GM18508 (cell line): ENCODE measurements at regions not wholly inside any gene's neighbourhood (a gene's known extent, or its start where the extent isn't known, plus 50 kb on each side); places are given as distances from the start of the nearest gene placed in this dataset.

Source experiments
- ATAC-seq: cut with Tn5 transposase; IDR thresholded peaks from one replicate; pipeline ENCODE4 v1.9.1; 2021; ENCODE audit warnings: moderate number of reproducible peaks; ENCODE audit not compliant: insufficient read depth, unreplicated experiment

- ATAC-seq: no peak
Measured at GRCh38 chr4:100086766-100087431, 103.4 kb downstream of the DDIT4L start.

DNA sequence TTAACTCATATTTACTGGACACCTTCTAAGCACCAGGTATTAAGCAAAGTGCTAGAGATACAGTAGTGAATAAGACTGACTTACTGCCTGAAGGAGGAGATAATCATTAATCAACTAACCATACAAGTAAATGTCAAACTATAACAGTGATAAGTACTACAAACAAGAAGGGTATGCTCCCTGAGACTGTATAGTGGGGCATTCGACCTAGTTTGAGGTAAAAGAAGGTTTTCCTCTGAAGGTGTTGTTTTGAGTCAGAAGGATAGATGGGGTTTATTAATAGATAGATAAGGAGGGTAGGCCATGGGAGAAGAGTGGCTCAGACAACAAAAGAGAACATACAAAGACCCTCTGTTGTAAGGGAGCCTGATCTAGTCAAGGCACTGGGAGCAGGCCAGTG lies 105.4 kb downstream of the DDIT4L start:
- no peak for ATAC-seq

GRCh38 chr4:100083289-100083688 lies 107.0 kb downstream of the DDIT4L start:
- peak; percentile 33 for ATAC-seq

DNA sequence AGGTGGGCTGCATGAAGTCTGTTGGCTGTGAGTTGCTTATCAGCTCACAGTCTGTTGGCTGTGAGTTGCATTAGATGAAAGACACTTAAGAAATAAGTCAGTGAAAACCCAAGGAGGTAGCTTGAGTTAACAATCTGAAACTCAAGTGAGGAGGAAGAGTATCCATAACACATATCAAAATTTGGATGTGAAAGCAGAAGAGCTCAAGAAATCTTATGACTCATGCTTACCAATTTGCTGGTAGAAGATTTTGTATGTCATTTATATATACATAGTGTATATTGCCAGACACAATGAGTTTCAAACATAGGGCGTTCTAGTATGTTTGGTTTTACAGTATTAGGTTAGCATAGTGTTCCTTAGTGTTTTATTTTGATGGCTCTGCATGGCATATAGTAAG lies 107.4 kb downstream of the DDIT4L start:
- ATAC-seq: peak; percentile 41

DNA sequence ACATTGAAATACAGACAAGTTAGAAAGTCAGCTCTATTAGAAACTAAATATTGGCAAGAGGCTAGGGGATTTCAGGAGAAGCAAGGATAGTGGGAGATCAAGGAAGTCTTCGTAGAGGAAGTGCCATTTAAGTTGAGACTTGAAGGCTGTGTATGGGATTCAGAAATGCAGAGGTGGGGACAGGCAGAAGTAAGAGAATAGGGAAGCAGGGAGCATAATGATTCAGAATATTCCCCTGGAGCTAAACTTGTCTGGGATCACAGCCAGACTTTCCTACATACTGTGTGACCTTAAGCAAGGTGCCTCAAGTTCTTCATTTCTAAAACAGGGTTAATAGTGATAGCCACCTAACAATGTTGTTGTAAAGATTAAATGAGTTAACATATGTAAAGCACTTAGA lies 108.8 kb downstream of the DDIT4L start:
- no peak for ATAC-seq

GRCh38 chr4:100079264-100079663 lies 111.0 kb downstream of the DDIT4L start:
- ATAC-seq: no peak

DNA sequence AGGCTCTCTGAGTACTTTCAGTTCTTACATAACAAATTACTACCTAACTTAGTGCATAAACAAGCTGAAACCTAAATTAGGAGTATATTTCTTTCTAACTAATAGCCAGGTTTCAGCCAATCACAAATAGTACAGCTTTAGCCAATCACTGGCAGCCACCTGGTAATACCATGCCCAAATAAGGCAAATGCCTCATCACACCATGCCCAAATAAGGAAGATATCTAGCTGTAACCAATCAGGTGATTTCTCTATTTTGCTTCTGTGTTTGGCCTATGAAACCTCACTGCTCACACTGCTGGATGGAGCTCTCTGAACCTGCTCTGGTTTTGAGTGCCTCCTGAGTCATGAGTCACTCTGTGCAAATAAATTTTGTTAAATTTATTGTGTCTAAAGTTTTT lies 113.5 kb downstream of the DDIT4L start:
- no peak for ATAC-seq

DNA sequence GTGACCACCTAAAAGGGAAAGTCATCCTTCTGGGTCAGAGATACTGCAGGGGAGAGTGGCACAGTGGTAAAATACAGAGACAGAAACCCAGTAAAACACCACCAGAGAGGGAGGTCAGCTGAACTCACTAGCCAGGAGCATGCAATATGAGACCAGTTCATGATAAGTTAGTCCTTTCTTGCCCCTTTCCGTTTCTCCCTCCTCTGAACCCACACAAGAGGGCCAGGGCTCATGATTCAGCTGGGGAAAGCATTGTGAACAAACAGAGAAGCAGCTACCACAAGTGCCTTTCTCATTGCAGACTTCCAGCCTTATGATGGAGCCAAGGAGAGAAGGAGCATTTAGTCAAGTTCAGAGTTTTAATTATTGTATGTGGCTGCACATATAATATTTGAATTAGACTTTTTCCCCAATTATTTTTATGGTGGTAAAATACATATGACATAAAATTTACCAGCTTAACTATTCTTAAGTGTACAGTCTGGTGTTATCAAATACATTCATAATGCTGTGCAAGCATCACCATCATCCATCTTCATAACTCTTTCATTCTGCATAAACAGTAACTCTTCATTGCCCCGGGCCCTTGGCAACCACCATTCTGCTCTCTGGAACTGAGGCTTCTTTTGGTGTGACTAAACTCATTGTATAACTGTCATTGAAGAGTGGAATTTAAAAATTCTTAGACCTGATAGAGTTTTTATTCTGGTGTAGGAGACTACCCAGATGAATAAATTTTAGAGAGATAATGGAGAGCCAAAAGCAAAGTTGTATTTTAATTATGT lies 114.6 kb downstream of the DDIT4L start:
- ATAC-seq: no peak

- ATAC-seq: no peak
Measured at GRCh38 chr4:100075056-100075455, 115.2 kb downstream of the DDIT4L start.

DNA sequence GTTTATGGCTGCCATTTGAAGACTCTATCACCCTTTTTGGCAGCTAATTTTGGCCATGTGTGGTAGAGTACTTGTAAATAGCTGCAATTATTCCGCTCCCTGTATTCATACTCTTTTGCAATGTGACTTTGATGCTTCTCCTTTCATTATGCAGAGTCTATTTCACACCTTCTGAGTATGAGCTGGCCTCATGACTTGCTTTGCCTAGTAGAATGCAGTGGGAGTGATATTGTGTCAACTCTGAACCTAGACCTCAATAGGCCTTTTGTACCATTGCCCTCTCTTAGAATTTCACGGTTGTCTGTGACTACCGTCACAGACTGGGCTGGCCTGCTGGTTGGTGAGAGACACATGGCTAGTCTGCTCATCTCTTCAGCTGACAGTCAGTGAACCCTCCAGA lies 118.8 kb downstream of the DDIT4L start:
- ATAC-seq: no peak

GRCh38 chr4:100070868-100071267 lies 119.4 kb downstream of the DDIT4L start:
- ATAC-seq: no peak

GRCh38 chr4:100069207-100069606 lies 119.1 kb upstream of the H2AZ1 start:
- no peak for ATAC-seq

GRCh38 chr4:100067255-100067654 lies 117.2 kb upstream of the H2AZ1 start:
- ATAC-seq: no peak

DNA sequence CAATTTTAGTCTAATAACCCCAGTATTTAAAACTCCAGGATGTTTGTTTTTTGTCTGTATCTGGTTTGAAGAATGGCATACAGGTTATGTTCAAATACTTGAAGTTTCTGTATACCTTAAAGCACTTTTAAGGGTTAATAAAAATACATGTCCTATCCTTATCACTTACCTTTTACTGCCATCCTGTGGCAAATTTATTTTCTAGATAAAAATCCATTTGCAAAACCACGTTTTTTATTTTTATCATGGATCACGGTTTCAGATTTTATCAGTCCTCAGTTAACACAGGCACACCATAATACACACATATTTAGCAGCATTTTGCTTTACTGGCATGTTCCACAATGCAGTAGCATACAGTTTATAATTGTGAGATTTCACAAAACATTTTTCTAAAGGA lies 113.3 kb upstream of the H2AZ1 start:
- ATAC-seq: no peak

DNA sequence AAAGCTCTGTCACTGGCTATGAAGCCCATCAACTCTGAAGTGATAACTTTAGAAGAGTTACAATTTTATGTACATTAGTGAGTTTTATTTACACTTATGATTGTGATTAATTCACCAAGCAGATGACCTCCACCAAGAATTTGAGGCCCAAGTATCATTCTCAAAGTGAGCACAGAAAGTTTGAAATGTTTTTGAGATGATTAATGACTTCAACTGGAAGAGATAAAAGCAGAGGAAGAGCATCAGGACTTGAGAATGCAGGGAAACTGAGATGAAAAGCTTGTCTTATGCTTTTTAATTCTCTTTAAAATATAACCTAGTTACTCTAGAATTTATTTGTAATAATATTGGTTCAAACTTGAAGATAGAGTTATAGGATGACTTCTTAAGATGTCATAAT lies 112.8 kb upstream of the H2AZ1 start:
- no peak for ATAC-seq

- ATAC-seq: no peak
Measured at GRCh38 chr4:100061835-100062234, 111.8 kb upstream of the H2AZ1 start.

DNA sequence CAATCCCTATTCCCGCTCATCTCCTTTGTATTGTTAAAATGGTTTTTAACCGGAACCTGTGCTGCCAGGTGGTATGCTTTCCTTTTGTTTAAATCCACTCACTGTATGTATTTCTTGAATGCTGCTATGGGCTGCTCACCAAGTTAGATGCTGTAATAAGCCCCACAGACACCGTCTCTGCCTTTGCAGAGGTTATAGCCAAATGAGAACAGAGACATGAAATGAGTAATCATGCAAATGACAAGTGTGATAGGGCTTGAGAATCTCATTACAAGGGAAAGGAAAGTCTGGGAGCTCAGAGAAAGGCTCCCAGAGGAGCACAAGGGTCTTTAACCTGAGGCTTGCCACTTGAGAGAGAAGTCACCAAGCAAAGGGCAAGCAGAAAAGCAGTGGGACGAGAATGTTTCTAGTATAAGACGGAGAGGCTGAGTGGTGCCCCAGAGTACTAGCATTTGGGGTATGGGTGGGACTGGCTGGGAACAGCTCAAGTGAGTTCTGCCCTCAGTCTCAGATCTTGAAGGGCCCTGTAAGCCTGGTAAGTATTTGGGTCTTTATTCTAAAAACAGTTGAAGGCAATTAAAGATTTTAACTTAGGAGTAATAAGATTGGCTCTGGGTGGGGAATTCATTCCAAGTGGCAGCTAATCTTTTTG lies 110.8 kb upstream of the H2AZ1 start:
- ATAC-seq: peak; percentile 51

- no peak for ATAC-seq
Measured at GRCh38 chr4:100059467-100059866, 109.4 kb upstream of the H2AZ1 start.

GRCh38 chr4:100056701-100057100 lies 106.6 kb upstream of the H2AZ1 start:
- ATAC-seq: no peak

- ATAC-seq: no peak
Measured at GRCh38 chr4:100054071-100054470, 104.0 kb upstream of the H2AZ1 start.

DNA sequence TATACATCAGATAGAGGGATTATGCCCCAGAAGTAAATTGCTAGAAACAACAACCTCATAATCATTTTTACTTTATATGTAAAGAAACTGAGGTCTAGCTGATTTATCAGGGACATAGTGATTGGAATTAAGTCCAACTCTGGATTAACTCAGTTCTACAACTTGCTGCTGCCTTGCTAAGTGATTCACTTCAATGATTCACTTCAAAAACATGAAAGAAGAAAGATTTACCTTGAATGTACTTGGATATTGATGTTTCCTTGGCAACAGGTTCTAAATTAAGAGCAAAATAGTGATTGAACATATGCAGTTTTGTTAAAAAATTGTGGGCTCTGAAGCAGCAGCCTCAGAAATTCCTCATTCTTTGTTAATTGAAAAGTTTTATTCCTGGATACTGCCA lies 99.8 kb upstream of the H2AZ1 start:
- no peak for ATAC-seq
